DOHH2 (cell line): ENCODE measurements at regions not wholly inside any gene's neighbourhood (a gene's known extent, or its start where the extent isn't known, plus 50 kb on each side); places are given as distances from the start of the nearest gene placed in this dataset.

Experiments used
- H3F3A ChIP-seq: fragments of 200-600 bp; sonication (generic), shearing (Covaris generic); 2 replicates; pipeline ENCODE4 v1.6.0; 2016; ENCODE audit warnings: antibody characterized with exemption, mild to moderate bottlenecking; ENCODE audit not compliant: control insufficient read depth, insufficient read depth
- H3K27ac ChIP-seq: fragments of 200-600 bp; sonication (generic); 2 replicates; pipeline ENCODE4 v1.5.1; 2014; ENCODE audit warnings: low read depth, mild to moderate bottlenecking, low read length, moderate library complexity
- H3K27me3 ChIP-seq: fragments of 200-600 bp; sonication (generic); 2 replicates; pipeline ENCODE4 v1.6.1; 2014; ENCODE audit warnings: mild to moderate bottlenecking, low read length, mixed read lengths; ENCODE audit not compliant: control insufficient read depth
- H3K36me3 ChIP-seq: fragments of 200-600 bp; sonication (generic); 2 replicates; pipeline ENCODE4 v1.6.1; 2014; ENCODE audit warnings: mild to moderate bottlenecking, low read length, moderate library complexity, mixed read lengths; ENCODE audit not compliant: control insufficient read depth
- H3K4me1 ChIP-seq: fragments of 200-600 bp; sonication (generic); 2 replicates; pipeline ENCODE4 v1.6.1; 2014; ENCODE audit warnings: mild to moderate bottlenecking, low read length, mixed read lengths; ENCODE audit not compliant: control insufficient read depth
- H3K4me2 ChIP-seq: fragments of 200-600 bp; sonication (generic); 2 replicates; pipeline ENCODE4 v1.6.0; 2014; ENCODE audit warnings: mild to moderate bottlenecking, low read length, moderate library complexity
- H3K4me3 ChIP-seq: fragments of 200-600 bp; sonication (generic); 2 replicates; pipeline ENCODE4 v1.5.1; 2014; ENCODE audit warnings: mild to moderate bottlenecking, low read length, mixed read lengths
- H3K79me2 ChIP-seq: fragments of 200-600 bp; sonication (generic); 2 replicates; pipeline ENCODE4 v1.6.1; 2014; ENCODE audit warnings: mild to moderate bottlenecking, low read length, mixed read lengths; ENCODE audit not compliant: control insufficient read depth
- H3K9me2 ChIP-seq: fragments of 200-600 bp; sonication (generic); replicated peaks from 2 replicates; pipeline ENCODE4 v1.6.1; 2014; ENCODE audit warnings: mild to moderate bottlenecking, low read length, mixed read lengths; ENCODE audit not compliant: control insufficient read depth
- H3K9me3 ChIP-seq: fragments of 200-600 bp; sonication (generic); 2 replicates; pipeline ENCODE4 v1.6.1; 2014; ENCODE audit warnings: antibody characterized with exemption, low read length, mixed read lengths; ENCODE audit not compliant: control insufficient read depth, insufficient read depth
- H4K20me1 ChIP-seq: fragments of 200-600 bp; sonication (generic); 2 replicates; pipeline ENCODE4 v1.6.0; 2014; ENCODE audit warnings: low read depth, mild to moderate bottlenecking, antibody characterized with exemption, low read length, moderate library complexity; ENCODE audit not compliant: control insufficient read depth, insufficient read depth
- CTCF ChIP-seq: fragments of 200-600 bp; sonication (generic); IDR thresholded peaks from one replicate; pipeline ENCODE4 v1.5.1; 2014; ENCODE audit warnings: antibody characterized with exemption, mild to moderate bottlenecking, low read depth, low read length; ENCODE audit not compliant: poor library complexity, severe bottlenecking
- EZH2phosphoT487 ChIP-seq: fragments of 200-600 bp; sonication (generic); IDR thresholded peaks from 2 replicates; pipeline ENCODE4 v1.6.1; 2017; ENCODE audit warnings: borderline replicate concordance, mild to moderate bottlenecking, antibody characterized with exemption, low read length, moderate library complexity, mixed read lengths

DNA sequence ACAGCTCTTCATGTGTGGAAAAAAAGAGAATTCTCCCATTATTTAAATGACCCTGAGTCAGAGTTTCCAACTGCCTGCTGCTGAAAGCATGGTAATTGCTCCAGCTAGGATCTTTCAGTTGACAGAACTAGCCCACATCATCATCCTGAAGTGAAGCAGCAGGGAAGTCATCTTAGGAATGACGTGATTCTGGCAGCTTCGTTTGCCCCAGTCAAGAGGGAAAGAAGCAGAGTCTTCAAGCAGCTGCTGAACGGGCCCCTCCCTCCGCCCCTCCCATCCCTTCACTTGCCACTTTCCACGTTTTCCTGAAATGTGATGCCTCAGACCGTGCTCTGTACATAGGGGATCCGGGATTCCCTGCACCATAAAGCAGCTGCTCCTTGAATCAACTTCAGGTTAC is 455.0 kb upstream of the TMEM132C start:
- Histone ChIP-seq H3K9me2 (no peaks in the 10 kb centered on the region), H4K20me1 (no peaks in the 10 kb centered on the region), H3F3A (no peaks in the 10 kb centered on the region), H3K27me3 (no peaks in the 10 kb centered on the region), H3K4me2 (no peak overlapping the region), H3K9me3 (no peaks in the 10 kb centered on the region), H3K4me3 (no peak overlapping the region), H3K79me2 (no peaks in the 10 kb centered on the region), H3K27ac (no peak overlapping the region), H3K4me1 (no peaks in the 10 kb centered on the region), H3K36me3 (no peaks in the 10 kb centered on the region)
- TF ChIP-seq EZH2phosphoT487 (no peak), CTCF (no peak)

GRCh38 chr12:127813147-127813546 is 453.8 kb upstream of the TMEM132C start:
- Histone ChIP-seq H3K9me3 (no peaks in the 10 kb centered on the region), H3K4me1 (no peaks in the 10 kb centered on the region), H4K20me1 (no peaks in the 10 kb centered on the region), H3K4me2 (no peak overlapping the region), H3F3A (no peaks in the 10 kb centered on the region), H3K9me2 (no peaks in the 10 kb centered on the region), H3K79me2 (no peaks in the 10 kb centered on the region), H3K27me3 (no peaks in the 10 kb centered on the region), H3K36me3 (no peaks in the 10 kb centered on the region), H3K4me3 (no peak overlapping the region), H3K27ac (no peak overlapping the region)
- TF ChIP-seq EZH2phosphoT487 (no peak), CTCF (no peak)

- H3K4me3 ChIP-seq, result no peak overlapping the region
- no peaks in the 10 kb centered on the region for H4K20me1 ChIP-seq
- no peaks in the 10 kb centered on the region for H3K9me2 ChIP-seq
- no peaks in the 10 kb centered on the region for H3K79me2 ChIP-seq
- TF ChIP-seq EZH2phosphoT487 (no peak), CTCF (no peak)
- H3F3A ChIP-seq, result no peaks in the 10 kb centered on the region
- H3K4me2 ChIP-seq, result no peak overlapping the region
- no peaks in the 10 kb centered on the region for H3K27me3 ChIP-seq
- H3K9me3 ChIP-seq, result no peaks in the 10 kb centered on the region
- H3K4me1 ChIP-seq, result no peaks in the 10 kb centered on the region
- H3K36me3 ChIP-seq, result no peaks in the 10 kb centered on the region
- H3K27ac ChIP-seq, result no peak overlapping the region
Measured at GRCh38 chr12:127819056-127819455, 447.9 kb upstream of the TMEM132C start.

- no peaks in the 10 kb centered on the region for H3F3A ChIP-seq
- no peaks in the 10 kb centered on the region for H3K9me3 ChIP-seq
- no peaks in the 10 kb centered on the region for H3K36me3 ChIP-seq
- no peaks in the 10 kb centered on the region for H3K27me3 ChIP-seq
- H3K79me2 ChIP-seq, result no peaks in the 10 kb centered on the region
- H3K4me2 ChIP-seq, result no peak overlapping the region
- no peak overlapping the region for H3K4me3 ChIP-seq
- no peaks in the 10 kb centered on the region for H4K20me1 ChIP-seq
- H3K9me2 ChIP-seq, result no peaks in the 10 kb centered on the region
- no peak overlapping the region for H3K27ac ChIP-seq
- H3K4me1 ChIP-seq, result no peaks in the 10 kb centered on the region
- TF ChIP-seq EZH2phosphoT487 (no peak), CTCF (no peak)
Measured at GRCh38 chr12:127820271-127820670, 446.7 kb upstream of the TMEM132C start.
